Muscle of back (tissue), 3 donors: ENCODE measurements at regions not wholly inside any gene's neighbourhood (a gene's known extent, or its start where the extent isn't known, plus 50 kb on each side); places are given as distances from the start of the nearest gene placed in this dataset.

Experiments
- DNase-seq, 3 donors: peaks; one replicate each; pipeline versions ENCODE4 v3.0.0 to v3.0.0-alpha.2; 2013

GRCh38 chr3:82940124-82940523 is 1178.7 kb upstream of the GBE1 start:
- no peak for DNase-seq

DNA sequence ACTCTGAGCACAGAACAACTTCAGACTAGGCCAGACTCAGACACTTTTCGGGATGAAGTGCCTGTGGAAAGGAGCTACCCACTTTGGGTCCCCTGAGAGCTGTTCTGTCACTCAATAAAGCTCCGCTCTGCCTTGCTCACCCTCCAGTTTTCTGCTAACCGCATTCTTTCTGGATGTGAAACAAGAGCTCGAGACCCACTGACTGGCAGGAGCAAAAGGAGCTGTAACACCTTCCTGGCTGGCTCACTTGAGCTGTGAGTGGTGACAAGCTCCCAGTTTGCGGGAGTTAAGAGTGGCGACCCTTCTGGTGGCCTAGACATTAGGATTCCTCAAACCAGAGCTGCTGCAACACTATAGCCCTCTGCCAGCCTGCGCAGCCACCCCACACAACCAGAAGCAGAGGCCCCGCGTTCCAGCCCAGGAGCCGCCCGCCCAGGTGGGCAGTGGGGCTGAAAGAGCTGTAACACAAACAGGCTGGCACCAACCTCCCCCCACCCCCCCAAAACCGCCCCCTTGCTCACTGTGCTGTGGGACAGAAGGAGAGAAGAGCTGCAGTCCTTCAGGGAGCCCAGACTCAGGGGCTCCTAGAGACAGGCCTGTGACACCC is 1178.1 kb upstream of the GBE1 start:
- DNase-seq = no peak

DNA sequence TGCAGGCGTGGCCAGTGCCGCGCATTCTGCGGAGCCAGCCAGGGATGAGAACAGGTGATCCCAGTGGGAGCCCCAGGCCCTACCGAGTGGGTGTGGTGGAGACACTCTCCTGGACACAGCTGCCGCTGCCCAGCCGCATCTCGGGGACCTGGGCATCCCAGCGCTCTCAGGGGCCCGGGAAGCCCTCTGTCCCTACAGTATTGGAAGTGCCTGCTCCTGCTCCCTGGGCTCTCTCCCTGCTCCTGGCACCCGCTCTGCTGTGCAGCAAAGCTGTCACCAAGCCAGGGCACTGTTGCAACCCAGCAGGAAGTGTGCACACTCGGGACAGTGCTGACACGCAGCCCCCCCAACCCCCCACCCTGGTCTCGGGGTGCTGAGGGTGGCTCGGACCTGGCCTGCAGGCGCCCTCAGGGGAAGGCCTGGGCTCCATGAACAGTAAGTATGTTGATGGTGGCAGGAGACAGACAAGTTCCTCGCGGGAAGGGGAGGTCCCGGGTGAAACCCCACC is 1177.4 kb upstream of the GBE1 start:
- DNase-seq = no peak

- DNase-seq = peak; percentile 2 to 7 (median 5)
Measured at GRCh38 chr3:82927309-82928253, 1166.1 kb upstream of the GBE1 start.

DNA sequence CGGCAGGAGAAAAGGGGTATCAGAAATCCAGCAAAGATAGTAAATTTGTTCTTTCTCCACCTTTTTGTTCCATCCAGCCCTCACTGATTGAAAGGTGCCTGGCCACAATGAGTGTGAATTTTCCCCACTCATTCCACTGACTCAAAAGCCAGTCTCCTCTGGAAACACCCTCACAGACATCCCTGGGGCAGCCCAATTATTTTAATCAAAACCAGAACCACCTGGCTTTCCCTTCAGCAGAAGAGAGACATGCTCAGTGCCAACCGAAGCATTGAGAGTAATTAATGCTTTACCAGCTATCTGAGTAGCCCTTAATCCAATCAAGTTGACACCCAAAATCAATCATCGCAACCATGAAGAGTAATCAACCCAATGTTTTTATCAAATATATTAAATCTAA is 1129.6 kb upstream of the GBE1 start:
- DNase-seq = no peak

DNA sequence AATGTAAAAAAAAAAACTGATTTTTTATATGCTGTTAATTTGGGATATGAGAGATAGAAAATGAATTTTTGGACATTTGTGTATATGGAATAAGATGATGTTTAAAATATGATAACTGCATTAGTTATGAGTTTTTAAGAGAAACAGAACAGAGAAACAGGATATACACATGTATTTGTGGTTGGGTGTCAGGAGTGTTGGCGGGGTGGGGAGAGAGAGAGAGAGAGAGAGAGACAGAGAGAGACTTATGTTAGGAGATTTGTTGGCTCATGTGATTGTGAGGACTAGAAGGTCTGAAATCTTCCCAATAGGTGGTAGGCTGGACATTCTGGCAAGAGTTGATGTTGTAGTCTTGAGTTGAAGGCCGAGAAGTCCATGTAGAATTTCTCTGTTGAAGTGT is 1121.6 kb upstream of the GBE1 start:
- DNase-seq = no peak

DNA sequence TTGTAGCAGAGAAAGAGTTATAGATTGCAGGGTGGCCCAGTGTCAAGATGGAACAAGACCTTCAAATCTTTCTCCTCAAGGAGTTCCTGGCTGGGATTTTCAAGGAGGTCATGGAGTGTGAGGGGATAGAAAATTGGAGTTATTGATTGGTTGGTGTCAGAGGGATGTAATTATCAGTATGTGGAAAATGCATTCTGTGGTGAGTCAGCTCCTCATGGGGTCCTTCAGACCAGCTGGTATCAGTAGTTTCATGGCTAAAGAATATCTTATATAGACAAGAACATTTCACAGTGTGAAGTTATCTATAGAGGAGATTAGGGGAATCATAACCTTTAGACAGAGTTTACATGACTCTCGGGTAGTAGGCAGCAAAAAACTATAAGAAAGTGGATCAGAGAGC is 1114.0 kb upstream of the GBE1 start:
- no peak for DNase-seq

DNA sequence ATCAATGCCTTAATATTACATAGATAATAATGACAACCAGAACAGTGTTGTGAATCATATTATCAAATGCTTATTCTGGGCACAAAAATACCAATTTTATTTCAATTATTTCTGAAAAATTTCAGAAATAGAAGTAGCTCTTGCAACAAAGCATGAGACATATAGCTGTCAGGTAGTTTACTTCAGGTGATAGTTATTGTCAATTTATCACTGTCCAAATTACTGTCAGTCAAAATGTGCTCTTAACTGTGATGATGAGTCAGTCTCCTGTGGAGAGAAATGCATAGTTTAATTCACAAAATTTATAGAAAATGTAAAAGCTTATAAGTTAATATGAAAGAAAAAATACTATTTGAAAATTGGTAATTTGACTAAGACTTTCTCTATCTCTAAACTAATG is 1078.4 kb upstream of the GBE1 start:
- DNase-seq = no peak

- DNase-seq = no peak
Measured at GRCh38 chr3:82834098-82834497, 1072.7 kb upstream of the GBE1 start.

DNA sequence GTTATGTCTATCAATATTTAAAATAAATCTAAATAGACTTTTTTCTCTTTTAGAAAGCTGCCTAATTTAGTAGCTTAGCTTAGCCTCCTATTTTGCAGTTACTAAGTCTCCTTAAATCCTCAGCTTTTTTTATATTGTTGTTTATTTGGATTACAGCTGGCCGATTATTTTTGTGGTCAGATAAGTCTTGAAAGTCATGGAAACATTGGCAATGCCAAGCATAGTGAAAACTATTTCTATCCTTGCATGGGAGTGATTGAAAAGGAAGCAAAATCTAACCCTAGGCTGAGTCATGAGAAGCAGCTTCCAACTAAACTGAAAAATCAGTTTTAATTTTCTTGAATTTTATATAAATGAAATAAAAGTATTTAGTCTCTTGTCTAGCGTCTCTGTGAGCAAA is 1063.0 kb upstream of the GBE1 start:
- DNase-seq = no peak

GRCh38 chr3:82816086-82816485 is 1054.6 kb upstream of the GBE1 start:
- no peak for DNase-seq

- DNase-seq = no peak
Measured at GRCh38 chr3:82815417-82816058, 1054.1 kb upstream of the GBE1 start.

- no peak for DNase-seq
Measured at GRCh38 chr3:82814660-82815059, 1053.2 kb upstream of the GBE1 start.

- no peak for DNase-seq
Measured at GRCh38 chr3:82807781-82808180, 1046.3 kb upstream of the GBE1 start.

- no peak for DNase-seq
Measured at GRCh38 chr3:82802501-82802900, 1041.1 kb upstream of the GBE1 start.

- DNase-seq = no peak
Measured at GRCh38 chr3:82800248-82800647, 1038.8 kb upstream of the GBE1 start.

DNA sequence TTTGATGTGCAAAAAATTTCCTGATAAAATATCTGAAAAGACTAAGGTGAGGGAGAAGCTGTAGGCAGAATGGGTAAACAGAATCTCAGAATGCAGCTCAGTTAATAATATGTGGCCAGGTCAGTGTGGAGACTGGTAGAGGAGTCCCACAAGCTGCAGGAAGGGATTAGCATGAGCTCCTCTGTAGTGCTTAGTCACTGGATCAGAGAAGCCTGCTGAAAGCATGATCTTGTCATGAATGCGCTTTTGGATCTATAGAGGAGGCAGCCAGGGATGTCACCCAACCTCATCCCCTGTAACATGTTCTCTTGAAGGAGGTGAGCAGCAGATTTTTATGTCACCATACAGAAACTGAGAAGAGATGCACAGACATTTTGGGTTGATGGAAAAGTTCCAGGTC is 1035.3 kb upstream of the GBE1 start:
- DNase-seq = no peak

- DNase-seq = no peak
Measured at GRCh38 chr3:82791241-82791640, 1029.8 kb upstream of the GBE1 start.

DNA sequence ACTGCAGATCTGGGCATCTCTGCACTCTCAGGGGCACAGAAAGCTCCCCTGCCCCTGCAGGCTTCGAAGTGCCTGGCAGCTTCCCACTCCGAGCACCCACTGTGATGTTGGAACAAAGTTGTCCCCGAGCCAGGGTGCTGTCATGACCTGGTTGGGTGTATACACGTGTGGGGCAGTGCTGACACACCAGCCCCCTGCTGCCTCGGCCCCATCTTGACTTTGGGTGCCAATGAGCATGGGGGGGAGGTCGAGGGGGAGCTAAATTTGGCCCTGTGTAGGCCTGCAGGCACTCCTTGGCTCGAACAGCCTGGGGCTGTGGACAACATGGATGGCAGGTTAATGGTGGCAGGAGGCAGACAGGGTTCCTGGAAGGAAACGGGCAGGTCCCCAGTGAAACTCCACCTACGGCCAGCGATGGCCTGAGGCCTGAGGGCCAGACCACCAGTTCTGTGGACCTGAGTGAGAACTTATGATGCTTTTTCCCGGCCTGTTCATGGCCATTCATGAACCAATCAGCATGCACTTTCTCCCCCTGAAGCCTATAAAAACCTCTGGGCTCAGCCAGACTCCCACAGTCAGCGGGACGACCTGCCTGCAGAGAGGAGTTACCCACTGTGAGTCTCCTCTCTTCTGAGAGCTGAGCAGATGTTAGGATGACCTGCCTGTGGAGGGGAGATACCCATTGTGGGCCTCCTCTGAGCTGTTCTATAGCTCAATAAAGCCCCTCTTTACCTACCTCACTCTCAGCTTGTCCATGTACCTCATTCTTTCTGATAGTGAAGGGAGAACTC is 1029.1 kb upstream of the GBE1 start:
- no peak for DNase-seq

GRCh38 chr3:82783194-82783593 is 1021.7 kb upstream of the GBE1 start:
- DNase-seq = no peak

DNA sequence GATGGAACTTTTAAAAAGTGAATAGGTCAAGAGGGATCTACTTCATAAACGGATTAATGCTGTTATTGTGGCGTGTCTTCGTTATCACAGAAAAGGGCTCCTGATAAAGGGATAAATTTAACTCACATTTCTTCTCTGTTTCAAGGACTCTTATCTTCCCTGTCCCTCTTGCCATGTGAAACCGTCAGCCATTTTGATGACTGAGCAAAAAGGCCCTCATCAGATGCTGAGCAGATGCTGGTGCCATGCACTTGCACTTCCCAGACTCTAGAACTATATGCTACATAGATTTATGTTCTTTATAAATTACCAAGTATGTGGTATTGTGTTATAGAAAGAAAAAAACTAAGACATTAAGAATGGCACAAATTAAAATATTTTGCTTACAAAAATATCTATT is 1011.8 kb upstream of the GBE1 start:
- DNase-seq = no peak

- DNase-seq = no peak
Measured at GRCh38 chr3:82764521-82764920, 1003.1 kb upstream of the GBE1 start.
